Myocyte (in vitro differentiated cells): ENCODE measurements at regions not wholly inside any gene's neighbourhood (a gene's known extent, or its start where the extent isn't known, plus 50 kb on each side); places are given as distances from the start of the nearest gene placed in this dataset.

ENCODE experiments used
- DNase-seq: peaks from one replicate; pipeline ENCODE4 v3.0.0-alpha.2; 2012; ENCODE audit warnings: low read depth

DNA sequence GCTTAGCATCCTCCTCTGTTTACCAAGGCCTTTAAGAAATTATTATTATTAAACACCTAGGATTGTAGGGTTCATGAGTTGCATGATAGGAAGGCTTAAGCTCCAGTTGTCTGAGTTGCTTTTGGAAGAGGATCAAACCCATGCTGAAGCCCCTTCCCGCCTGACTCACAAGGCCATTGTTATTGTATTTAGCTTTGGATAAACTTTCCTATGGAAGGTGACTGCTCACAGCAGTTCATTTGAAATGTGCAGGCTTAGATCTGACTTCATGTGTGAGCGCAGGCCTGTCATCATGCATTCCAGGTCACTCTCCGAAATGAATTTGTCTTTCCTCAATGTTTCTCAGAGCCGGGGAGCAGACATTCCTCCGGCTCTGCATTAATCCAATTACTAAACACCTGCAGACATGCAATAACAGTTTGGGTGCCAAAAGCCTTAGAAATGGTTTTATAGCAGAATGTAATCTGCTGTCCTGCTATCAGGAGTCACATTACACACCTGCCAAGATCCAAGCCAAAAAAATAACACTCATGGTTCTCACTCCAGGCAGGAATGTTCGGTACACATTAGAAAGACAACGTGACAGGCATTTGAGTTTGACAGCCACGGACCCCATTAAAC, 119.9 kb downstream of the OSR1 start:
- no peak for DNase-seq

GRCh38 chr2:19235308-19235707, 123.1 kb downstream of the OSR1 start:
- DNase-seq: no peak

- no peak for DNase-seq
Observed at GRCh38 chr2:19232312-19232711, 126.1 kb downstream of the OSR1 start.

- DNase-seq: no peak
Observed at GRCh38 chr2:19231625-19232024, 126.8 kb downstream of the OSR1 start.

- DNase-seq: no peak
Observed at GRCh38 chr2:19230626-19231025, 127.8 kb downstream of the OSR1 start.

DNA sequence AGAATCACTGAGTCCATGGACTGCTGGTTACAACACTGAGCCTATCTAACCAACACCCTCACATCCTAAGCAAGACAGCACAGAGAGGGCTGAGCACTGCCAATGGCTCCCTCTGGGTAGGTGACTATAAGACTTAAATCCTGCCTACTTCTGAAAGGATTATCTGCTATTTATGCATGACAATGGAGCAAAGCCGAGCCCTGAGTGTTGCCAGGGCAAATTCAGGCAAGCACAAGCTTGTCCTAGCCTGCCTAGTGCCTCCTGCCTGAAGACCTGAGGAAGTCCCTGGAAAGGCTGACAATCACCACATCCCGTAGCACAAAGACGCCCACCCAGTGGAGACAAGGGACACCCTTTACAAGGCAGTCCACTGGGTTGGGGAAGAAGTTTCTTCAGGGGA, 129.7 kb downstream of the OSR1 start:
- no peak for DNase-seq

- DNase-seq: no peak
Observed at GRCh38 chr2:19228181-19228593, 130.2 kb downstream of the OSR1 start.

DNA sequence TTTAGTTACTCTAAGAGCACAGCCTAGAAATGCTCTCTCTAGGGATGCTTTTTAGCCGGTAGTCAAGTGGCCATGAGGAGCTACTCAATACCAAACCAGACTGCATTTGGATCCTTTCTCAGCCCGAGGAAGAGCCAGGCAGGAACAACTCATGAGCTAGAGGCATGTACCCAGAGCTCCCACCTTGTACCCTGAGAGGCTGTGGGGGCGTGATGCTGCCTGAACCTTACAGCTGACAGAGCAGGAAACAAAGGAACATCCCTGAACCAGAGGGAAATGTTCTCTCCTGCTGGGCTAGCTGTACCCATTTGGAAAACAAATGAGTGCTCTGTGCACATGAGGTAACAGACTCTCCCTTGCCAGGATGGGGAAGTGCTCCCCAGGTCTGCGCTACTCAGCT, 131.6 kb downstream of the OSR1 start:
- DNase-seq: no peak

- DNase-seq: no peak
Observed at GRCh38 chr2:19226386-19226785, 132.0 kb downstream of the OSR1 start.

GRCh38 chr2:19225931-19226330, 132.5 kb downstream of the OSR1 start:
- DNase-seq: no peak

DNA sequence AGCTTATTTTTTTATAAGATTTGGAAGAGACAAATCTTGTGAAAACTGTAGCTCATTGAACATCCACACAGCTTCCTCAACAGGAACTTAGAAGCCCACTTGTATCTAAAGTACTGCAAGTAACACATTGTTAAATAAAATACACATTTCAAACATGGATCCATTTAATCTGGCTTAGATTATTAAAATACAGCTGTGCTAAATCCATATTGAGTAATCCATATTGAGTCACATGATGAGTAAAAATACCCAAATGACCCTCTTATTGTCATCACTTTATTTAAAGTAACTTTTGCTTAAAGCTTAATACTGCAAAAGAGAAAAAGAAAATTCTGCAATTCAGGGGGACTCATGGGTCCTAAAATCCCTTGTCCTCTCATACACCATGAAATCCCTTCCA, 133.3 kb downstream of the OSR1 start:
- DNase-seq: no peak

- DNase-seq: no peak
Observed at GRCh38 chr2:19224486-19224885, 133.9 kb downstream of the OSR1 start.

DNA sequence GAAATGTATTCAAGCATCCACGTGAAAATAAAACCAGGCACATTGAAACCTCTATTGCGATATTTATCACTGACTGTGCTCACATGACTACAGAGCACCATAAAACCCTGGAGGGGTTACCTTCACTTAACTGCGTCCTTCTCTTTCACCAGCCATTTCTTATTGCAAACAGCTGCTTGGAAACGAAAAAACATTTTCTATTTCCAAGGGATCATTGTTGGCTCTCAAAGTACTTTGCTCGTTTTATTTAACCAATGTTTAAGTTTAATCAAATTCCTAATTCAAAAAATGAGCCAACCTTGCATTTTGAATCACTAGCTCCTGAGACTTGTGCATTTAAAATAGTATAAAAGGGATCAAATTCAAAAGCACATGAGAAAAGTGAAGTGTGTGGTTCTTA, 134.4 kb downstream of the OSR1 start:
- no peak for DNase-seq

DNA sequence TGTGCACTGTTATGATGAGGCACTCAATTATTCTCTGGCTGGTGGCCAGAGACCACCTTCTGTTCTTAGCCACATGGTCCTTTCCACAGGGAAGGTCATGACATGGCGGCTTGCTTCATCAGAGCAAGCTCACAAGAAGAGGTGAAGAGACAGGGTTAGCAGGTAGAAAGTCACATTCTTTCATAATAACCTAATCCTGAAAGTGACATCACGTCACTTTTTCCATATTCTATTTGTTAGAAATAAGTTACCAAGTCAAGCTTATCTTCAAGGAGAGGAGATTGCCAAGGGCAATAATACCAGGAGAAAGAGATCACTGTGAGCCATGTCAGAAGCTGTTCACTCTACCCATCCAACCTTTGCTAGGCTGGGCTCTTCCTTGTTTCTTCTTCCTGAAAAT, 139.4 kb downstream of the OSR1 start:
- no peak for DNase-seq

GRCh38 chr2:19218166-19218565, 140.3 kb downstream of the OSR1 start:
- DNase-seq: no peak

GRCh38 chr2:19216676-19217602, 141.5 kb downstream of the OSR1 start:
- DNase-seq: no peak

DNA sequence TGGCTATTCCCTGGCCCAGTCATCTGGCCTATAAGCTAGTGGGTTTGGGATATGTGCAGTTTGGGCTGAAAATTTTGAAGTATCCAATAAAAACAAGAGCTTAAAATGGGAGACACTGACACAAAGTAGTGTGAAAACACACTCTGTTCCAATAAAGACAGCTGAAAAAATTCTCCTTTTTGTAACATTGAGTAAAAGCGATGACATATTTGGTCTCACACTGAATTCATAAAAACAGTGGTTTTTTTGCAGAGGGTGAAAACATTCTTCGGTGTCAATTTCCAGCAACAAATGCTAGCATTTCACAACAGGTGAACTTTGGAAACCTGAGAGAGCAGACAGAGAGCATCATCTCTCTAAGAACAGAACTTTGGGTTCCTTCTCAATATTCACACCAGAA, 142.2 kb downstream of the OSR1 start:
- DNase-seq: no peak

- DNase-seq: no peak
Observed at GRCh38 chr2:19214682-19215391, 143.6 kb downstream of the OSR1 start.

- DNase-seq: no peak
Observed at GRCh38 chr2:19209575-19210341, 148.7 kb downstream of the OSR1 start.

DNA sequence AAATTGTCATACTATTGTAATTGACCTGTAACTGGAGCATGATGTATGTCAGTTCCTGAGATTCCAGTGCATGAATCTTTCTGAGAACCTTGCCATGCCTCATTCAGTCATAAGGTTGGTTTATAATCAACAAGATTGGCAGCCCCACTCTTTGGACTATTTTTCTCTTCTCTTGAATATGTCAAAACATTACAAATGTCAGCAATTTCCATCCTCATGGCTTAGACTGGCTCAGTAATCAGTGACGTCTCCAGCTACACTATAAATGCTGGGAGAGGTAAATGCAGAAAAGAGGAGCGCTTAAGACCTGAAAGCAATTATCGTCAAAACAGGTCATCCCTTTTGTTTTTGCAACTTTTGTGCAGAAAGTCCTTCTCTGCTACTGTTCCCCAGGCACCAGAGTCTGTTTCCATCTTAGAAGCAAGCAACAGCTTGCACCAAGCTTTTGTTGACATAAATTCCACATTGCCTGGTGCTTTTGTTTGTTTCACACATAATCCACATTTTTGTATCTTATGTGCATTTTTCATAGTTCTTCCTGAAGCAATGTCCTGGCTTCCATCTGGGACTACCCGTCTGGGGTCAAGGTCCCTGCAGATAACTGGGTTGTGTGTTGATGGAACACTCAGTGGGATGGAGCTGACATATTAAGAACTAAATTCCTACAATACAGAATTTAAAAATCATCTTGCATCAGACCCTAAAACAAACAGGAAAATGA, 149.8 kb downstream of the OSR1 start:
- no peak for DNase-seq

GRCh38 chr2:19207452-19207851, 151.0 kb downstream of the OSR1 start:
- peak; percentile 45 for DNase-seq
